ENCODE measurements at regions not wholly inside any gene's neighbourhood (a gene's known extent, or its start where the extent isn't known, plus 50 kb on each side); places are given as distances from the start of the nearest gene placed in this dataset.

GRCh38 chr2:136437461-136437860, 319.5 kb upstream of the CXCR4 start:
- Histone ChIP-seq H3K4me2 (ENCODE audit: insufficient read depth, low read length) (no peak overlapping the region), H3K4me3 (no peak overlapping the region), H3K27ac (ENCODE audit: extremely low read depth, low read depth, low read length) (no peak overlapping the region), H3K36me3 (ENCODE audit: control insufficient read depth, insufficient read depth, low read length) (no peaks in the 10 kb centered on the region), H3K9me3 (replicated peaks; ENCODE audit: control insufficient read depth, insufficient read depth, low read depth, low read length) (no peaks in the 10 kb centered on the region), H3K79me2 (ENCODE audit: control insufficient read depth, insufficient read depth, low read length) (no peaks in the 10 kb centered on the region), H3K4me1 (replicated peaks in 1 of 2; ENCODE audit: control insufficient read depth in 2 of 2, insufficient read depth in 2 of 2, low read length in 2 of 2) (no peaks in the 10 kb centered on the region), H2AFZ (ENCODE audit: low read depth, low read length) (no peak overlapping the region), H3K9me1 (ENCODE audit: control insufficient read depth, insufficient read depth, low read length) (no peaks in the 10 kb centered on the region), H3K27me3 (ENCODE audit: control insufficient read depth in 2 of 2, insufficient read depth in 2 of 2, low read length in 2 of 2) (peaks cover 0 to 6% of the 10 kb centered on the region in 2 experiments; a peak in 1 of 5 replicates), H4K20me1 (replicated peaks; ENCODE audit: control insufficient read depth, insufficient read depth, low read length) (no peaks in the 10 kb centered on the region), H3K9ac (ENCODE audit: insufficient read depth in 1 of 2, low read depth in 2 of 2, low read length in 2 of 2) (no peak overlapping the region)
- intact Hi-C loops (cut with micrococcal nuclease) (no loop called here), in situ Hi-C loops (cut with MboI) (no loop called here)
- WGBS (ENCODE audit: insufficient coverage, low coverage, missing lambda C conversion rate): 12% methylated on average over 5 of the region's 5 CpGs
- no peak for DNase-seq (ENCODE audit: extremely low read depth in 1 of 4, low spot score in 3 of 4)
- no TSS peak for BruUV-seq (replicated peaks)
- ChIA-PET CTCF (ENCODE audit: low intra/inter-chr PET ratio) (no interaction called here), POLR2A (no interaction called here)
- no peak for FAIRE-seq
- ATAC-seq: no peak
- TF ChIP-seq ZNF140 (CRISPR knock-in tag; IDR thresholded peaks at IDR 0.05): no peak
- TF ChIP-seq NR2C1 (IDR thresholded peaks at IDR 0.05): no peak
- TF ChIP-seq NR2C1 (tag; IDR thresholded peaks at IDR 0.05): no peak
- TF ChIP-seq CREB3L1 (IDR thresholded peaks at IDR 0.05; ENCODE audit: borderline replicate concordance, low read depth): no peak
- no peak for TF ChIP-seq ZKSCAN8 (CRISPR knock-in tag; IDR thresholded peaks at IDR 0.05)
- no peak for TF ChIP-seq CHD1 (IDR thresholded peaks at IDR 0.05; ENCODE audit: low read length)
- no peak for TF ChIP-seq UBTF (IDR thresholded peaks at IDR 0.05; ENCODE audit: borderline replicate concordance in 1 of 2, low read depth in 2 of 2, low read length in 2 of 2)
- no peak for TF ChIP-seq ZNF224 (CRISPR knock-in tag; IDR thresholded peaks at IDR 0.05)
- TF ChIP-seq POLR2H (tag; IDR thresholded peaks at IDR 0.05; ENCODE audit: low read depth): no peak
- no peak for TF ChIP-seq ZBED1 (IDR thresholded peaks at IDR 0.05)
- TF ChIP-seq THRA (IDR thresholded peaks at IDR 0.05): no peak
- no peak for TF ChIP-seq POLR2B (IDR thresholded peaks at IDR 0.05; ENCODE audit: low read depth, partially characterized antibody)
- no peak for TF ChIP-seq RBBP5 (IDR thresholded peaks at IDR 0.05; ENCODE audit: borderline replicate concordance, insufficient read depth, low read length, poor library complexity, severe bottlenecking)
- no peak for TF ChIP-seq PTRF (tag; IDR thresholded peaks at IDR 0.05)
- TF ChIP-seq MAFF (IDR thresholded peaks at IDR 0.05; ENCODE audit: low read length): no peak
- no peak for TF ChIP-seq ZBTB34 (CRISPR knock-in tag; IDR thresholded peaks at IDR 0.05)
- TF ChIP-seq FUS (optimal IDR thresholded peaks at IDR 0.05; ENCODE audit: low read depth, low read length): no peak
- TF ChIP-seq MCM5 (IDR thresholded peaks at IDR 0.05; ENCODE audit: low read depth): no peak
- no peak for TF ChIP-seq ZNF253 (CRISPR knock-in tag; conservative IDR thresholded peaks at IDR 0.05)
